ENCODE measurements at regions not wholly inside any gene's neighbourhood (a gene's known extent, or its start where the extent isn't known, plus 50 kb on each side); places are given as distances from the start of the nearest gene placed in this dataset.

DNA sequence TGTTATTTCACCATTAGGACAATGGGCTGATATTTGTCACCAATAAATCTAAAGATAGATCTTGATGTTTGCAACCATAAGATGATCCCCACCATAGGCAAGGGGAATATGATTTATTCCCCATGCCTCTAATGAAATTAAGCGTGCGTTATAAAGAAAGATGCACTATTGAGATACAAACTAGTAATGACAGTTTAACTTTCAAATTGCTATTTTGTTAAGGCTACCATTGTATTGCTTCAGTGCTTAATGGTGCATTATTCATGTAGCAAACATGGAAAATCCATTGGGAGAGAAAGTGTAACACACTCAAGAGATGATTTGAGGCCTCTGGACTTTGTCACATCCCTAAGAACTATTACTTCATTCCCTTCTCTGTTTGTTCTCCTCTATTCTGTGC lies 108.9 kb upstream of the TRABD2B start:
- H3K36me3 ChIP-seq (ENCODE audit: control insufficient read depth, insufficient read depth, low read length, severe bottlenecking): no peaks in the 10 kb centered on the region
- peaks cover 9% of the 10 kb centered on the region for H3K4me1 ChIP-seq (ENCODE audit: control insufficient read depth, insufficient read depth, low read length)
- no peaks in the 10 kb centered on the region for H3K9me3 ChIP-seq (ENCODE audit: control insufficient read depth, low read length)
- H3K9ac ChIP-seq (ENCODE audit: low read length): no peak overlapping the region
- no peak for DNase-seq (ENCODE audit: low read depth)
- H3K4me3 ChIP-seq (ENCODE audit: low read length): no peak overlapping the region
- H3K27me3 ChIP-seq (replicated peaks; ENCODE audit: control insufficient read depth, insufficient read depth, low read length): peaks cover 17% of the 10 kb centered on the region

- no peak for DNase-seq (ENCODE audit: low read depth)
- no peak overlapping the region for H3K4me3 ChIP-seq (ENCODE audit: low read length)
- H3K9me3 ChIP-seq (ENCODE audit: control insufficient read depth, low read length): no peaks in the 10 kb centered on the region
- H3K36me3 ChIP-seq (ENCODE audit: control insufficient read depth, insufficient read depth, low read length, severe bottlenecking): no peaks in the 10 kb centered on the region
- H3K9ac ChIP-seq (ENCODE audit: low read length): no peak overlapping the region
- H3K27me3 ChIP-seq (replicated peaks; ENCODE audit: control insufficient read depth, insufficient read depth, low read length): peaks cover 11% of the 10 kb centered on the region
- peaks cover 9% of the 10 kb centered on the region for H3K4me1 ChIP-seq (ENCODE audit: control insufficient read depth, insufficient read depth, low read length)
These were observed 108.0 kb upstream of the TRABD2B start for GRCh38 chr1:48105165-48105564.

GRCh38 chr1:48103495-48103894 lies 106.3 kb upstream of the TRABD2B start:
- H3K4me3 ChIP-seq (ENCODE audit: low read length): no peak overlapping the region

DNA sequence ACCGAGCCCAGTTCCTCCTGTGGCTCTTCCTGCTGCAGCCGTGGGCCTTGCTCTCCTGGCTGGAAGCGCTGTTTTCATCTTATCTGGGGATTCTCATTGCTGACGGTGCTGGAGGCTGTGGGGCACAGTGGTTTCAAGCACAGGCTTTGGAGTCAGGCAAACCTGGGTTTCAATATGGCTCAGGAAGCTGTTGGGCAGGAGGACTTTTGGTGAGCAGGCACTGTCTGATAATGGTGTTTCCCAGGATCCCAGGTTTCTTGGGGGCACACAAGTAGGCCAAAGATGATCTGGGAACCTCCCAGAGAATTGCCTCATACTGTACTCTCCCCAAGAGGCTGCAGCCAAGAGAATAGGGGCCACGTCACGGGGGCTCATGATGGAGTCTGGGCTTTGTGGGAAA lies 105.6 kb upstream of the TRABD2B start:
- Histone ChIP-seq H3K27me3 (replicated peaks; ENCODE audit: control insufficient read depth, insufficient read depth, low read length) (peaks cover 21% of the 10 kb centered on the region), H3K36me3 (ENCODE audit: control insufficient read depth, insufficient read depth, low read length, severe bottlenecking) (no peaks in the 10 kb centered on the region), H3K4me3 (ENCODE audit: low read length) (no peak overlapping the region), H3K9ac (ENCODE audit: low read length) (no peak overlapping the region), H3K9me3 (ENCODE audit: control insufficient read depth, low read length) (no peaks in the 10 kb centered on the region), H3K4me1 (ENCODE audit: control insufficient read depth, insufficient read depth, low read length) (peaks cover 9% of the 10 kb centered on the region)
- no peak for DNase-seq (ENCODE audit: low read depth)

More at GRCh38 chr1:48103495-48103894, 106.3 kb upstream of the TRABD2B start:
- Histone ChIP-seq H3K27me3 (replicated peaks; ENCODE audit: control insufficient read depth, insufficient read depth, low read length) (peaks cover 14% of the 10 kb centered on the region), H3K36me3 (ENCODE audit: control insufficient read depth, insufficient read depth, low read length, severe bottlenecking) (no peaks in the 10 kb centered on the region), H3K9ac (ENCODE audit: low read length) (no peak overlapping the region), H3K4me1 (ENCODE audit: control insufficient read depth, insufficient read depth, low read length) (peaks cover 9% of the 10 kb centered on the region), H3K9me3 (ENCODE audit: control insufficient read depth, low read length) (no peaks in the 10 kb centered on the region)
- no peak for DNase-seq (ENCODE audit: low read depth)

DNA sequence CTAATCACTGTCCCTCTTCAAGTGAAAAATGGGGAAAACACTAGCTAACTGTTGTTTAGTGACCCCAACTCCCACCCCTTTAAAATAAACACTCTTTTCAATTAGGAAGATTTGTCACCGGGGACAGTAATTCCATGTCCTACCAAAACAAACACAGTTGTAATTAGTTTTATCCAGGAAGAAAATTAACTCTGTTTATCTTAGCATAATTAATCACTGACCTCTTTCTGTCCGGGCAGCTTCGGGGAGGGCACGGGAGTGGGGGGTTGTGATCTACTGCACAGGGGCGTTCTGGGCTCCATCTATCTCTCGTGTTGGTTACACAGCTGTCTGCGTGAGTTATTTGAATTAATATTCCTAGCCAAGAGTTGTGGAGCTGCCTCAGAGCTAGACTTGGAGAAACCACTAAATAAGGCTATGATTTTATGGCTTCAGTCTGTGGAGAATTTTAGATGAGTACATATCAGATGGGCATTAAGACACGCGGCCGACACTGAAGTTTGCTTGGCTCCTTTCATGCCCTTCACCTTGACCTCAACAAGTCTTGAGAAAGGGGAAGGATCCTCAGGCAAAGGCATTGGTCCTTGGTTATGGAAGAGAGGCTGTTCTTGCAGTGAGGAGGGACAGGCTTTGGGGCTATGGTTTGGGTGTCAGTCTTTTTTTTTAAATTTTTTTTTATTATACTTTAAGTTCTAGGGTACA lies 102.0 kb upstream of the TRABD2B start:
- Histone ChIP-seq H3K9ac (ENCODE audit: low read length) (no peak overlapping the region), H3K9me3 (ENCODE audit: control insufficient read depth, low read length) (peaks cover 6% of the 10 kb centered on the region), H3K4me1 (ENCODE audit: control insufficient read depth, insufficient read depth, low read length) (peaks cover 9% of the 10 kb centered on the region), H3K36me3 (ENCODE audit: control insufficient read depth, insufficient read depth, low read length, severe bottlenecking) (no peaks in the 10 kb centered on the region), H3K27me3 (replicated peaks; ENCODE audit: control insufficient read depth, insufficient read depth, low read length) (peaks cover 37% of the 10 kb centered on the region), H3K4me3 (ENCODE audit: low read length) (no peak overlapping the region)
- no peak for DNase-seq (ENCODE audit: low read depth)

- Histone ChIP-seq H3K9me3 (ENCODE audit: control insufficient read depth, low read length) (peaks cover 8% of the 10 kb centered on the region), H3K27me3 (replicated peaks; ENCODE audit: control insufficient read depth, insufficient read depth, low read length) (peaks cover 63% of the 10 kb centered on the region), H3K4me1 (ENCODE audit: control insufficient read depth, insufficient read depth, low read length) (no peaks in the 10 kb centered on the region), H3K4me3 (ENCODE audit: low read length) (no peak overlapping the region), H3K9ac (ENCODE audit: low read length) (no peak overlapping the region), H3K36me3 (ENCODE audit: control insufficient read depth, insufficient read depth, low read length, severe bottlenecking) (no peaks in the 10 kb centered on the region)
- DNase-seq (ENCODE audit: low read depth): peak; percentile 6
These were observed 96.7 kb upstream of the TRABD2B start for GRCh38 chr1:48093696-48094528.

DNA sequence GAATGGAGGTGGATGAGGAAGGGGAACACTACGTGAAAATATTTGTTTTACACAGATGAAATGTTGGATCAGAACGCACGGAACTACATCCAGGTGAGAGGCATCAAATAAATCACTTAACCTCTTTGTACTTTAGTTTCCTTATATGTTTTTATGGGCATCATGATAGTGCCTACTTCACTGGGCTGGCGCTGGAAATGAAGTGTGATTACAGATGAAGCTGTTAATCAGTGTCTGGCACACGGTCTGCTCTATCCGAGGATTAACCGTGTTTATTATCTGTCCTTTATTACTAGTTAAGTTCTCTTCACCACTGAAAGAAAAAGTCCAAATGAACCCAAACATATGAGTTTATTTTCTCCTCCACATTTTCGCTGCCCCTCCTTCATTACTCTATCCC lies 96.0 kb upstream of the TRABD2B start:
- Histone ChIP-seq H3K4me1 (ENCODE audit: control insufficient read depth, insufficient read depth, low read length) (no peaks in the 10 kb centered on the region), H3K27me3 (replicated peaks; ENCODE audit: control insufficient read depth, insufficient read depth, low read length) (peaks cover 55% of the 10 kb centered on the region), H3K4me3 (ENCODE audit: low read length) (no peak overlapping the region), H3K9ac (ENCODE audit: low read length) (no peak overlapping the region), H3K9me3 (ENCODE audit: control insufficient read depth, low read length) (peaks cover 10% of the 10 kb centered on the region), H3K36me3 (ENCODE audit: control insufficient read depth, insufficient read depth, low read length, severe bottlenecking) (no peaks in the 10 kb centered on the region)
- DNase-seq (ENCODE audit: low read depth): no peak

DNA sequence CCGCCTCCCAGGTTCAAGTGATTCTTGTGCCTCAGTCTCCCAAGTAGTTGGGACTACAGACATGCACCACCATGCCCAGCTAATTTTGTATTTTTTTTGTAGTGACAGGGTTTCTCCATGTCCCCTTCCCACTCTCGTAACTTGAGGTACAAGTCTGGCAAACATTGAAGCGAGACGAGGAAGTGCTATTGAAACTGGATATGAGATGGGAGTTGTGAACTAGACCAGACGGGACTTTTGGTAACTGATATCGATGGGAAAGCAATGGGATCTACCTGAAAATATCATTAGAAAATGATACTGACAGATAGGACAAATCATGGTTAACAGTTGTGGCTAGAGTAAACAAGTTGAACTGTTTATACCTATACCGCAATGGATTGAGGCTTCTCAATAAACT lies 95.2 kb upstream of the TRABD2B start:
- H3K9me3 ChIP-seq (ENCODE audit: control insufficient read depth, low read length): peaks cover 10% of the 10 kb centered on the region
- peaks cover 53% of the 10 kb centered on the region for H3K27me3 ChIP-seq (replicated peaks; ENCODE audit: control insufficient read depth, insufficient read depth, low read length)

DNA sequence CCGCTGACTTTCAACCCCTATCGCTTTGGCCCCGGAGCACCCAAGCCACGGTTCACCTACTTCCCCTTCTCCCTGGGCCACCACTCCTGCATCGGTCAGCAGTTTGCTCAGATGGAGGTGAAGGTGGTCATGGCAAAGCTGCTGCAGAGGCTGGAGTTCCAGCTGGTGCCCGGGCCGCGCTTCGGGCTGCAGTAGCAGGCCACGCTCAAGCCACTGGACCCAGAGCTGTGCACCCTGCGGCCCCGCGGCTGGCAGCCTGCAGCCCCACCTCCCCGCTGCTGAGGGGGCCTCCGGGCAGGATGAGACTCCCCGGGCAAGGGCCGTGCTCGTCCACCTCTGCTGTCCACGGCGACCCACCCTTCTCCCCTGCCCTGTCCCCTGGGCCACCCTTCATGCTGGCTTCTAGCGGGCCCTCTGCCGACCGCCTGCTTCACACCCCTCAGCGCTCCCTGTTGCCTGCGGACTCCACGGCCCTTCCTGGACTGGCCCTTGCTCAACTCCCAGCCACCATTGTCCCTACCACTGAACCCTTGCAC lies 92.2 kb upstream of the TRABD2B start:
- peaks cover 9% of the 10 kb centered on the region for H3K4me1 ChIP-seq (ENCODE audit: control insufficient read depth, insufficient read depth, low read length)
- no peak overlapping the region for H3K4me3 ChIP-seq (ENCODE audit: low read length)
- DNase-seq (ENCODE audit: low read depth): no peak
- peaks cover 5% of the 10 kb centered on the region for H3K9me3 ChIP-seq (ENCODE audit: control insufficient read depth, low read length)
- H3K36me3 ChIP-seq (ENCODE audit: control insufficient read depth, insufficient read depth, low read length, severe bottlenecking): no peaks in the 10 kb centered on the region
- no peak overlapping the region for H3K9ac ChIP-seq (ENCODE audit: low read length)
- peaks cover 52% of the 10 kb centered on the region for H3K27me3 ChIP-seq (replicated peaks; ENCODE audit: control insufficient read depth, insufficient read depth, low read length)

More for the DNA sequence above, 95.2 kb upstream of the TRABD2B start:
- H3K36me3 ChIP-seq (ENCODE audit: control insufficient read depth, insufficient read depth, low read length, severe bottlenecking): no peaks in the 10 kb centered on the region
- no peak overlapping the region for H3K4me3 ChIP-seq (ENCODE audit: low read length)
- H3K4me1 ChIP-seq (ENCODE audit: control insufficient read depth, insufficient read depth, low read length): no peaks in the 10 kb centered on the region
- DNase-seq (ENCODE audit: low read depth): no peak
- no peak overlapping the region for H3K9ac ChIP-seq (ENCODE audit: low read length)

DNA sequence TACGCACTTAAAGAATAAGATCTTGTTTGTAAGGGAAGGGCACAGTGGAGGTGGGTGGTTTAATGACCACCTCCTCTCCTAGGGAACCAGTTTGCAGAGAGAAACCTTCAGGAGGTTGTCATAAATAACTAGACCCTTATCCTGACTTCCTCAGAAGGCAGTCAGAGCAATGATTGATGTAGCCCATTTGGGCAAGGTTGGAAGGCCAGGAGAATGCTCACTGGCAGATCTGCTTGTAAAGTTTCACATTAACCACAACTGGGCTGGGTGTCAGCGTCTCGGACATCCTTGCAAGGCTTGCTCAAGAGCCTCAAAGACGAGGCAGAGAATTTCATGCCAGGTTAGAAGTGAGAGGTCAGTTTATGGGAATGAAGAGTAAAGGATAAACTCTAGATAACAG lies 87.6 kb upstream of the TRABD2B start:
- no peak overlapping the region for H3K9ac ChIP-seq (ENCODE audit: low read length)
- H3K27me3 ChIP-seq (replicated peaks; ENCODE audit: control insufficient read depth, insufficient read depth, low read length): peaks cover 17% of the 10 kb centered on the region
- DNase-seq (ENCODE audit: low read depth): no peak
- peaks cover 20% of the 10 kb centered on the region for H3K4me1 ChIP-seq (ENCODE audit: control insufficient read depth, insufficient read depth, low read length)
- H3K9me3 ChIP-seq (ENCODE audit: control insufficient read depth, low read length): peaks cover 5% of the 10 kb centered on the region
- no peaks in the 10 kb centered on the region for H3K36me3 ChIP-seq (ENCODE audit: control insufficient read depth, insufficient read depth, low read length, severe bottlenecking)
- H3K4me3 ChIP-seq (ENCODE audit: low read length): no peak overlapping the region

- no peaks in the 10 kb centered on the region for H3K9me3 ChIP-seq (ENCODE audit: control insufficient read depth, low read length)
- H3K9ac ChIP-seq (ENCODE audit: low read length): no peak overlapping the region
- no peaks in the 10 kb centered on the region for H3K36me3 ChIP-seq (ENCODE audit: control insufficient read depth, insufficient read depth, low read length, severe bottlenecking)
- H3K27me3 ChIP-seq (replicated peaks; ENCODE audit: control insufficient read depth, insufficient read depth, low read length): peaks cover 17% of the 10 kb centered on the region
- no peak for DNase-seq (ENCODE audit: low read depth)
- peaks cover 28% of the 10 kb centered on the region for H3K4me1 ChIP-seq (ENCODE audit: control insufficient read depth, insufficient read depth, low read length)
- no peak overlapping the region for H3K4me3 ChIP-seq (ENCODE audit: low read length)
These were observed 85.2 kb upstream of the TRABD2B start for GRCh38 chr1:48082271-48082962.
